ENCODE measurements at regions not wholly inside any gene's neighbourhood (a gene's known extent, or its start where the extent isn't known, plus 50 kb on each side); places are given as distances from the start of the nearest gene placed in this dataset.

DNA sequence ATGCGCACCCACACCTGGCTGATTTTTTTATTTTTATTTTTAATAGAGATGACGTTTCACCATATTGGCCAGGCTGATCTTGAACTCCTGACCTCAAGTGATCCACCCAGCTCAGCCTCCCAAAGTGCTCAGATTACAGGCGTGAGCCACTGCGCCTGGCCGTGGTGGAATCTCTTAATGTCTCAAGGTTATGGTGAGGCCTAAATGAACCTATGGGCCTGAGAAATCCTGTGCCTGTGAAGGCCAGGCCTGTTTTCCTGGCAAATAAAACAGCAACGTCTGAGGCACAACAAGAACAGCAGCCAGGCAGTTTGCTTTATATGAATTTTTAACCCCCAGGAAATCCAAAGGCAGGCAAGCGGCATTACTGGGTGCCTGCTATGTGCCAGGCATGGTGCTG lies 297.5 kb upstream of the ZMIZ1 start:
- Histone ChIP-seq H2AFZ (ENCODE audit: low read length) (no peak overlapping the region), H4K20me1 (ENCODE audit: low read length) (no peaks in the 10 kb centered on the region), H3K9me3 (ENCODE audit: low read length) (no peaks in the 10 kb centered on the region), H3K4me1 (ENCODE audit: insufficient read depth, low read length) (no peaks in the 10 kb centered on the region), H3K4me3 (ENCODE audit: low read length) (no peak overlapping the region), H3F3A (ENCODE audit: low read length, unreplicated experiment) (no peaks in the 10 kb centered on the region), H3K36me3 (ENCODE audit: low read depth, low read length) (no peaks in the 10 kb centered on the region), H3K4me2 (ENCODE audit: low read length) (no peak overlapping the region), H3K27me3 (ENCODE audit: low read length) (no peaks in the 10 kb centered on the region), H3K9ac (ENCODE audit: low read length) (no peak overlapping the region), H3K9me2 (replicated peaks; ENCODE audit: low read length) (no peaks in the 10 kb centered on the region), H3K79me2 (ENCODE audit: low read length) (no peaks in the 10 kb centered on the region), H3K27ac (ENCODE audit: low read length) (no peak overlapping the region)
- intact Hi-C loops (cut with micrococcal nuclease), result no loop called here
- ChIA-PET CTCF (no interaction called here), POLR2A (ENCODE audit: unreplicated experiment) (no interaction called here)
- BruUV-seq (replicated peaks), result no TSS peak
- TF ChIP-seq, protein P1, sequence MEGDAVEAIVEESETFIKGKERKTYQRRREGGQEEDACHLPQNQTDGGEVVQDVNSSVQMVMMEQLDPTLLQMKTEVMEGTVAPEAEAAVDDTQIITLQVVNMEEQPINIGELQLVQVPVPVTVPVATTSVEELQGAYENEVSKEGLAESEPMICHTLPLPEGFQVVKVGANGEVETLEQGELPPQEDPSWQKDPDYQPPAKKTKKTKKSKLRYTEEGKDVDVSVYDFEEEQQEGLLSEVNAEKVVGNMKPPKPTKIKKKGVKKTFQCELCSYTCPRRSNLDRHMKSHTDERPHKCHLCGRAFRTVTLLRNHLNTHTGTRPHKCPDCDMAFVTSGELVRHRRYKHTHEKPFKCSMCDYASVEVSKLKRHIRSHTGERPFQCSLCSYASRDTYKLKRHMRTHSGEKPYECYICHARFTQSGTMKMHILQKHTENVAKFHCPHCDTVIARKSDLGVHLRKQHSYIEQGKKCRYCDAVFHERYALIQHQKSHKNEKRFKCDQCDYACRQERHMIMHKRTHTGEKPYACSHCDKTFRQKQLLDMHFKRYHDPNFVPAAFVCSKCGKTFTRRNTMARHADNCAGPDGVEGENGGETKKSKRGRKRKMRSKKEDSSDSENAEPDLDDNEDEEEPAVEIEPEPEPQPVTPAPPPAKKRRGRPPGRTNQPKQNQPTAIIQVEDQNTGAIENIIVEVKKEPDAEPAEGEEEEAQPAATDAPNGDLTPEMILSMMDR (conservative IDR thresholded peaks at IDR 0.05; ENCODE audit: low read depth, low read length), result no peak
- ATAC-seq (no peak), DNase-seq (no peak)

DNA sequence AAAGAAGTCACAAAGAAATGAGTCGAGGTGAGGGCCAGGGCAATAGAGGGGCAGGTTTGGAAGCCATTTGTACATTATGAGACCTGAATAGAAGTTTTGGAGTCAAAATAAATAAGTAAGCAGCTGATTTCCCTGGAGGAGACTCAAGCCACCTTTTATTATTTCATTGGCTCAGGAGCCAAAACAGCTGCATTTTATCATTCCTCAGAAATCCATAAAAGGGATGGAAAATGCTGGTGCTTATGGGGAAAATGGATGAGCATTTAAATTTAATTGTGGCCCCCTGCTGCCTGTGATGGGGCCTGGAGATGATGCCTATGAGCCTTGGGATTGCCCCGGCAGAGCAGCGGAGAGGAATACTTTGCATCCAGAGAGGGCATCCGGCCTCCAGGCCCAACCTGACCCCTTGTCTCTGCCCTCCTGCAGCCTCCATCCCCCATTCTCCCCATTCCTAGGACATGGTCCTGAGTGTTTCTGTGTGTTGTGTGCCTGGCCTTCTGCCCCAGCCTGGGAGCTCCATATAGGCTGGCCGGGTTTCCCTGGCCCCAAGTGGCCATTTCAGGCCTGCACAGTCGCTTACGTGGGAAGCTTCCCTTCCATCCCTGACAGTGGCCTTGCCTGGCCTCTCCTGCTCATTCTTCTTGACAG lies 296.8 kb upstream of the ZMIZ1 start:
- DNase-seq (no peak), ATAC-seq (peak; percentile 21)
- Histone ChIP-seq H3K4me2 (ENCODE audit: low read length) (no peak overlapping the region), H3K9me2 (replicated peaks; ENCODE audit: low read length) (no peaks in the 10 kb centered on the region), H3F3A (ENCODE audit: low read length, unreplicated experiment) (no peaks in the 10 kb centered on the region), H3K36me3 (ENCODE audit: low read depth, low read length) (no peaks in the 10 kb centered on the region), H4K20me1 (ENCODE audit: low read length) (no peaks in the 10 kb centered on the region), H3K9ac (ENCODE audit: low read length) (no peak overlapping the region), H3K27me3 (ENCODE audit: low read length) (no peaks in the 10 kb centered on the region), H3K9me3 (ENCODE audit: low read length) (no peaks in the 10 kb centered on the region), H3K4me1 (ENCODE audit: insufficient read depth, low read length) (no peaks in the 10 kb centered on the region), H3K27ac (ENCODE audit: low read length) (no peak overlapping the region), H3K4me3 (ENCODE audit: low read length) (no peak overlapping the region), H2AFZ (ENCODE audit: low read length) (no peak overlapping the region), H3K79me2 (ENCODE audit: low read length) (no peaks in the 10 kb centered on the region)
- POLR2A ChIA-PET (ENCODE audit: unreplicated experiment), result no interaction called here
- CTCF ChIA-PET, result no interaction called here
- no TSS peak for BruUV-seq (replicated peaks)
- TF ChIP-seq EZH2 (IDR thresholded peaks at IDR 0.05; ENCODE audit: low read length, unreplicated experiment), result no peak
- TF ChIP-seq, protein P1 (conservative IDR thresholded peaks at IDR 0.05; ENCODE audit: low read depth, low read length), result no peak
- no peak for TF ChIP-seq EZH2phosphoT487 (IDR thresholded peaks at IDR 0.05; ENCODE audit: borderline replicate concordance, low read length)
- intact Hi-C loops (cut with micrococcal nuclease), result no loop called here

DNA sequence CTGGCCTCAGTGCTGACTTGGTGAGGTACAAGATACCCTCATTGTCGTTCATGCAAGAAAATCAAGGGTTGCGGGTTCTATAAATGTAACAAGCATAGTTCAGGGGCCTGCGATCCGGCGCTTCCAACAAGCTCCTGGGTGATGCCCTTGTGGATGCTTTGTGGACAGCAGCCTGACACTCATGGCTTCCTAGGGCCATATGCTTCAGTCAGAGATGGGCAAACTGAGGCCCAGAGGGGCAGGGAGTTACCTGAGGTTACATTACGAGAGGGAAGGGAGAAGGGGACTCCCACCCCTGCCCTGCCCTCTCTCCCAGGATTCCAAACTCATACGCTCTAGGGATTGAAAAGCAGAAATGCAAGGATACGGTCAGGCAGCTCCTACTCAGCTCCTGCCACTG lies 296.3 kb upstream of the ZMIZ1 start:
- Histone ChIP-seq H3K9me3 (ENCODE audit: low read length) (no peaks in the 10 kb centered on the region), H3K27ac (ENCODE audit: low read length) (no peak overlapping the region), H3K4me2 (ENCODE audit: low read length) (no peak overlapping the region), H3F3A (ENCODE audit: low read length, unreplicated experiment) (no peaks in the 10 kb centered on the region), H3K4me1 (ENCODE audit: insufficient read depth, low read length) (peaks cover 4% of the 10 kb centered on the region), H3K9me2 (replicated peaks; ENCODE audit: low read length) (no peaks in the 10 kb centered on the region), H3K36me3 (ENCODE audit: low read depth, low read length) (no peaks in the 10 kb centered on the region), H2AFZ (ENCODE audit: low read length) (no peak overlapping the region), H3K79me2 (ENCODE audit: low read length) (no peaks in the 10 kb centered on the region), H4K20me1 (ENCODE audit: low read length) (no peaks in the 10 kb centered on the region), H3K4me3 (ENCODE audit: low read length) (no peak overlapping the region), H3K9ac (ENCODE audit: low read length) (no peak overlapping the region), H3K27me3 (ENCODE audit: low read length) (no peaks in the 10 kb centered on the region)
- no TSS peak for BruUV-seq (replicated peaks)
- CTCF ChIA-PET, result interaction anchor here (0.6 kb wide), 1 partner anchor 332 kb away, joined by 4 read pairs; no protein-coding TSS in a partner anchor
- DNase-seq (no peak), ATAC-seq (no peak)
- POLR2A ChIA-PET (ENCODE audit: unreplicated experiment), result no interaction called here
- TF ChIP-seq, protein P1 (conservative IDR thresholded peaks at IDR 0.05; ENCODE audit: low read depth, low read length), result 0 out of 2 replicates have a peak, but pooled peaks have one; percentile 1
- TF ChIP-seq EZH2phosphoT487 (IDR thresholded peaks at IDR 0.05; ENCODE audit: borderline replicate concordance, low read length), result no peak
- TF ChIP-seq EZH2 (IDR thresholded peaks at IDR 0.05; ENCODE audit: low read length, unreplicated experiment), result no peak
- intact Hi-C loops (cut with micrococcal nuclease), result no loop called here

All from PC-3 (cell line).